Germinal center (tissue), 1 donor: ENCODE measurements at regions not wholly inside any gene's neighbourhood (a gene's known extent, or its start where the extent isn't known, plus 50 kb on each side); places are given as distances from the start of the nearest gene placed in this dataset.
"Not testable (repeated sequence)": the region's sequence is repeated elsewhere in the genome, so short reads cannot be mapped to it uniquely, and the experiment has no call there.

Experiments used
- DNase-seq: peaks from one replicate; pipeline ENCODE4 v3.0.0; 2012; ENCODE audit warnings: mixed read lengths, low spot score

DNA sequence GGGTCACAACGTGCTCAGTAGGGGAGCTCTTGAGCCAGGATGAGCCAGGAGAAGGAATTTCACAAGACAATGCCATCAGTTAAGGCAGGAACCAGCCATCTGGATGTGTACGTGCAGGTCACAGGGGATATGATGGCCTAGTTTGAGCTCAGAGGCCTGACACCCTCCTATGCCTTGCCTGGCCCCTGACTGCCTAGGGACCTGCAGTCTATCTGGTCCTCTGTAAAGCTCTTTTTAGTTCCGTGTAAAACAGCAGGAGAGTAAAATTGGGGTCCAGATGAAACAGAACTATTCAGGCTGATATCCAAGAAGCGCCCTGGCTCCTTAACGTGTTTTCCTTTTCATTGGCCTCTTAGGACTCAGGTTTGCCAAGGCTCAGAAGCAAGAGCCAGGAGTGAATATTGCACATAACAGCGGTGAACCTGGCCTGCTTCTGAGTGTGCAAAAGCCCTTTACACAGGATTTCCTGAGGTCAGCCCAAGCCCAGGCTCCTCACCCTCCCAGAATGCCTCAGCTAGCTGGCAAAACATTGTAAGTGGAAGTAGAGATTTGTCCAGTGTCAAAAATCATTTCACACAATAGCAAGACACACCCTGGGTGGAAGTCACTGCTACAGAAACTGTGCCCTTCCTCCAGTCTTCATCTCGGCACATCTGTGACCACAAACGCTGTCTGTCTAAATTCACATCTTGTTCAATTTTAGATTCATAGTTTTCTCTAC lies 777.2 kb downstream of the UQCRFS1 start:
- no peak for DNase-seq

- DNase-seq: not testable (repeated sequence)
These were observed 778.2 kb downstream of the UQCRFS1 start for GRCh38 chr19:28434794-28435193.

DNA sequence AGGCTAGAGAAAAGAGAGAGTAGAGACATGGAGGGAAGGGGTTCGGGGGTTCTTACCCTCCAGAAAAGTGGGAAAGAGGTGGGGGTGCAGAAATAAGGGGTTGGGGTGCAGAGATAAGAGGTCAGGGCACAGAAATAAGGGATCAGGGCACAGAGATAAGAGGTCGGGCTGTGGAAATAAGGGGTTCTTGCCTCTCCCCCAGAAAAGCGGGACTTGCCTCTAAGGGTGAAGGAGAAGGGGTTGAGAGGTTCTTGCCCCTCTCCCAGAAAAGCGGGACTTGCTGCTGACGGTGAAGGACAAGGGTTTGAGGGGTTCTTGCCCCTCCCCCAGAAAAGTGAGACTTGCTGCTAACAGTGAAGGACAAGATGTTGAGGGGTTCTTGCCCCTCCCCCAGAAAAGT lies 778.6 kb downstream of the UQCRFS1 start:
- DNase-seq: not testable (repeated sequence)

GRCh38 chr19:28433166-28433565 lies 779.8 kb downstream of the UQCRFS1 start:
- not testable (repeated sequence) for DNase-seq

- DNase-seq: no peak
These were observed 782.7 kb downstream of the UQCRFS1 start for GRCh38 chr19:28430214-28430613.

GRCh38 chr19:28429356-28429755 lies 783.6 kb downstream of the UQCRFS1 start:
- DNase-seq: no peak

GRCh38 chr19:28428663-28429348 lies 784.1 kb downstream of the UQCRFS1 start:
- no peak for DNase-seq

- no peak for DNase-seq
These were observed 785.4 kb downstream of the UQCRFS1 start for GRCh38 chr19:28427376-28428083.

DNA sequence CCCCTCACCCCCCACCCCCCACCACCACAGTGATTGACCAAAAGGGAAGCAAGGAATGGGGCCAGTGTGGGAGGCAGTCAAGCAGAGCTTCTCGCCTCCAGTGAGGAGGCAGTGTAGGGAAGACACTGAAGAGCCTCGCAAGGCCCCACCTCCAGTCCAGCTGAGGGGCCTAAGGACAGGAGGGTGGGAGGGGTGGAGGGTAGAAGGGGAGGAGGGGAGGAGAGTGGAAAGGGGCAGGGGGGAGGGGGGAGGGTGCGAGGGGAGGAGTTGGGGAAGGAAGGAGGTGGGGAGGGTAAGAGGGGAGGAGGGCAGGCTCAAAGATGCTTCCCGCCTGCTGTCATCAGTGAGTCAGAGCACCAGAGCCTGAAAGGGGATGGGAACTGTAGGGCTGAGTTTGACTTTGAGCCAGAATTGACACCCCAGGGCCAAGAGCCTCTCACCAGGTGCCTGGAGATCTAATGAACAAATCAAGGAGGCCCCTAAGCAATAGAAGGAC lies 786.2 kb downstream of the UQCRFS1 start:
- no peak for DNase-seq

- DNase-seq: no peak
These were observed 786.7 kb downstream of the UQCRFS1 start for GRCh38 chr19:28426110-28426729.

DNA sequence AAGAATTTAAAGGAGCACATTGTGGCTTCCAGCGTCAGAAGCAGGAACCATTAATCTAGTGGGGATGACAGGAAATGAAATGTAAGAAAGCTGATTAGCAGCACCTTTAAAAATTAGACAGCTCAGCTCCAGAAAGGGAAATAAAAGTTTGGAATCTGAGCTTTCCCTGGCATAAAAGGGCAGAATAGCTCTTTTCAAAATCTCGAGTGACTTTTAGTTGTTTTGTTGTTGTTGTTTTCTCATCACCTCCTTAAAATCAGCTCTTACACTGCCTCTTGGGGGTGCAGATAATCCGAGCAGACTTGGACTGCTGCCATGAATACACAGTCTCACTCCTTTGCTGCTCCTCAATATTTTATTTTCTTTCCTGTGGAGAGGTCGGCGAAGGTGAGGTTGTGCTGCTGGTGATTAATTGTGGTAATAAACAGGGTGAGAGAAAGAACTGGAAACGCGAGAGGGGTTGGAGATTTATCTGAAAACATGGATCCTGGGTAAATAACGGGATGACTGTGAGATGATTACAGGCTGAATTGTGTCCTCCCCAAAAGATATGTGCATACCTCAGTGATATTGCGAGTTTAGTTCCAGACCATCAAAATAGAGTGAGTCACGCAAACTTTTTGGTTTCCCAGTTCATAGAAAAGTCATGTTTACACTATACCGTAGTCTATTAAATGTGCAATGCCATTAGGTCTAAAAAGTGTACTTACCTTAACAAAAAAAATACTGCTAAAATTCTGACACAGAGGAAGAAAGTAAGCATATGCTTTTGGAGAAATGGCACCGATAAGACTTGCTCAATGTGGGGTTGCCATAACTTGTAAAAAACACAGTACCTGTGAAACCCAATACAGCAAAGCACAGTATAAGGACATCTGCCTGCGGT lies 787.7 kb downstream of the UQCRFS1 start:
- DNase-seq: no peak

- DNase-seq: no peak
These were observed 788.3 kb downstream of the UQCRFS1 start for GRCh38 chr19:28424662-28425045.

GRCh38 chr19:28424077-28424476 lies 788.9 kb downstream of the UQCRFS1 start:
- no peak for DNase-seq

DNA sequence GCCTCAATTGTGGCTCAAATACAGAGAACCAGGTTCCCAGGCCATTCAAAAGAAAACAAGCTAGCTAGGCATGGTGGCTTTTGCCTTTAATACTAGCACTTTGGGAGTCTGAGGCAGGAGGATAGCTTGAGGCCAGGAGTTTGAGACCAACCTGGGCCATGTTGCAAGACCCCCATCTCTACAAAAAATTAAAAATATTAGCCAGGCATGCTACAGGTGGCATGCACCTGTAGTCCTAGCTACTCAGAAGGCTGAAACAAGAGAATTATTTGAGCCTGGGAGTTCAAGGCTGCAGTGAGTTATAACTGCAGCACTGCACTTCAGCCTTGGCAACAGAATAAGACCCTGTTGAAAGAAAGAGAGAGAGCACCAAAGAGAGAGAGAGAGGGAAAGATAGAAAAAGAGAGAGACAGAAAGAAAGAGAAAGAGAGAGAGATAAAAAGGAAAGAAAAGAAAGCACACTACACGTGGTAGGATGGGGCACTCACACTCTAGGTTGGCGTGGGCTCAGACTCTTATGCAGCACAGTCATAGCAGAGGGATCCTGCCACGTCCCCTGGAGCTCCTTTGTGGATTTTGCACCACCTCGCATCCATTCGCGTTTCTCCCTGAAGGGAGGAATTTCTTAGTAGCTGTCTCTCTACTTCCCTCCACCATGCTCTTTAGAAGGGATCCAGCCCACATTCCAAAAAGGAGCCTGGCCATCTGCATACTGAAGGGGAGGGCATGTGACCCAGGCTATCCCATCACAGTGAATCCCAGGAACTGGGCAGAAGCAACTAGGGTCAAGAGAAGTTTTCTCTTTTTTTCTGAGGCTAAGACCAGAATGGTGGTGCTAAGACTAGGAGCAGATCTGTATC lies 789.9 kb downstream of the UQCRFS1 start:
- DNase-seq: no peak

- DNase-seq: no peak
These were observed 790.9 kb downstream of the UQCRFS1 start for GRCh38 chr19:28422046-28422445.

- no peak for DNase-seq
These were observed 792.0 kb downstream of the UQCRFS1 start for GRCh38 chr19:28420811-28421550.

DNA sequence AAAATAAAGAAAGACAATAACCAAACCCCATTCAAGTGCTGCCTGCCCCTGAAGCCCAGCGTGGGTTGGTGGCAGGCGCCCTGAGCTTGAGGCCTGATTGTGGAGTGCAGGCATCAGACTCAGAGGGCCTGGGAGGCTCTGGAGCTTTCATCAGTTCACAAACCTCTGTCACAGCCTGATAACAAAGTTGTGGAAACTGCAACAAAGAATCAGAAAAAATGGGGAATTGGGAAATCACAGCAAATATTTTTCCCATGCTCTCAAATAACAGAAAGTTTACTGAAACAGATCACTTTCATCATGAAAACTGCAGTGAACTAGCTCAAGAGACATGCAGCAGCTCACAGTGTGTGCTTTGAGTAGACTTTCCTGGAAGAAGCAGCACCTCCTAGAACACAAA lies 793.6 kb downstream of the UQCRFS1 start:
- no peak for DNase-seq

DNA sequence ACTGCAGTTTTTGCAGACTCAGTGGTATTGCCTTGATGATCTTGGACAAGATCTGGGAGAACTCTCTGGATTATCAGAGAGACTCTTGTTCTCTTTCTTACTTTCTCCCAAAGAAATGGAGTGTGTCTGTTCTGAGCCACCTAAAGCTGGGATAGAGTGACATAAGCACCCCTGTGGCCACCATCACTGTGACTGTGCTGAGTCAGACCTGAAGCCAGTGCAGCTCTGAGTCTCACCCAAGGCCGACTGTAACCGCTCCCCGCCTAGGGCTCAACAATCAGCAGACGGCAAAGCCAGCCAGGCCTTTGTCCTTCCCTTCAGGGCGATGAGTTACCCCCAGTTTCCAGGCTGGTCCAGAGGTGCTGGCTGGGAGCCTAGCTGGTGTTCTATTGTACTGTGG lies 795.6 kb downstream of the UQCRFS1 start:
- DNase-seq: no peak

GRCh38 chr19:28416245-28416644 lies 796.7 kb downstream of the UQCRFS1 start:
- DNase-seq: no peak

DNA sequence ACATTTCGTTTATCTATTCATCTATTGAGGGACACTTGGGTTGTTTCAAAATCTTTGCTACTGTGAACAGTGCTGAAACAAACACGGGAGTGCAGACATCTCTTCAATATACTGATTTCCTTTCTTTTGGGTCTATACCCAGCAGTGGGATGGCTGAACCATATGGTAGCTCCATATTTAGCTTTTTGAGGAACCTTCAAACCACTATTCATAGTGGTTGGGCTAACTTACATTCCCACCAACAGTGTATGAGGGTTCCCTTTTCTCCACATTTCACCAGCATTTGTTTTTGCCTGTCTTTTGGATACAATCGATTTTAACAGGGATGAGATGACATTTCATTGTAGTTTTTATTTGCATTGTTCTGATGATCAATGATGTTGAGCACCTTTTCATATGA lies 798.2 kb downstream of the UQCRFS1 start:
- no peak for DNase-seq
